Hepatic stellate cell (primary cell): ENCODE measurements at regions not wholly inside any gene's neighbourhood (a gene's known extent, or its start where the extent isn't known, plus 50 kb on each side); places are given as distances from the start of the nearest gene placed in this dataset.
A peak's percentile ranks its signal among the peaks of the same experiment; 100 is the strongest.

Experiments
- DNase-seq: peaks from one replicate; pipeline ENCODE4 v3.0.0; 2011; ENCODE audit warnings: low spot score

- no peak for DNase-seq
Measured at GRCh38 chr3:104510131-104510849, 856.4 kb upstream of the ALCAM start.

- DNase-seq, result no peak
Measured at GRCh38 chr3:104514371-104514770, 852.3 kb upstream of the ALCAM start.

- no peak for DNase-seq
Measured at GRCh38 chr3:104514776-104515175, 851.9 kb upstream of the ALCAM start.

DNA sequence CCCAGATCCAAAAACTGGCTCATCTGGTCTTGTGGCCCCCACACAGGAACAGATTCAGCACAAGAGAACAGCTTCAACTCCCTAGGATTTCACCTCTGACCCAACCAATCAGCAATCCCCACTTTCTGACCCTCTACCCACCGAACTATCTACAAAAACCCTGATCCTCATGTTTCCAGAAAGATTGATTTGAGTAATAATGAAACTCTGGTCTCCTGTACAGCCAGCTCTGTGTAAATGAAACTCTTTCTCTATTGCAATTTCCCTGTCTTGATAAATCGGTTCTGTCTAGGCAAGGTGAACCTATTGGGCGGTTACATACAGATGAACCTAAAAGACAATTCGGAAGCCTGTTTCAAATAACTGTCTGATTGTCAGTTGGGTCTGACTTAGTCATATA is 847.6 kb upstream of the ALCAM start:
- DNase-seq, result no peak

GRCh38 chr3:104519468-104520227 is 847.1 kb upstream of the ALCAM start:
- no peak for DNase-seq

DNA sequence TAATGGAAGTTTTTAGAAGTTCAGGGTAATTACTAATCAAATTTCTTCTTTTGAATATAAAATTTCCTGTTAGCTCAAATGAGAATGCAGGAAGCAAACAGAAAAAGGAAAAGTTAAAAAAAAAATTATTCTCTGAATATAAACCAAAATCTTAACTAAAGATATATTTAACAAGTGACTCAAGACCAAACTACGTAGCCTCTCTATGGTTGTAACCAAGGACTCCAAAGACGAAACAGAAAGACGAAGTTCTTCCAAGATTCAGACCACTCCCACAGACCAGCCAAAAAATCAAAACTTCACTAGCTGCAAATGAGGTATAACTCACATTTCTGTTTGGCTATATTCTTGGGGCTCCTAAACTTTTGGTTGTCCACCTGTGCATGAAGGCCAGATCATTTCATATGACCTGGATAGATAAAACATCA is 846.5 kb upstream of the ALCAM start:
- DNase-seq, result peak; percentile 18

GRCh38 chr3:104521606-104522336 is 844.9 kb upstream of the ALCAM start:
- no peak for DNase-seq

DNA sequence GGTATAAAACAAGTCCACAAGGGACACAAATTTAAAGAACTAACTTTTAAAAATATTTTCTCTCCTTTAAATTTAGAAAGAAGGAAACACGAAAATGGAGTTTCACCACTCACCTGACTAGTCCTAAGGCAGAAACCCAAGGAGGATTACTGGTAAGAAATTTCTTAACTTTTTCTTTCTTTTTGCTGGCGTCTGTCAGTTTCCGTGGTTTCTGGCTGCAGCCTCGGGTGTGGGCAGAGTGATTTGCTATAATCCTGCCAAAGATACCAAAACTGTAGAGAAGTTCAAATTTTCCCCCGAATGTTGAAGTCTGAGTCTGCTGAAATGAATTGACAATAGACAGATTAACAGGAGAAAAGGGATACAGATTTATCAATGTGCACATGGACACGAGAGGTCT is 843.6 kb upstream of the ALCAM start:
- DNase-seq, result no peak

DNA sequence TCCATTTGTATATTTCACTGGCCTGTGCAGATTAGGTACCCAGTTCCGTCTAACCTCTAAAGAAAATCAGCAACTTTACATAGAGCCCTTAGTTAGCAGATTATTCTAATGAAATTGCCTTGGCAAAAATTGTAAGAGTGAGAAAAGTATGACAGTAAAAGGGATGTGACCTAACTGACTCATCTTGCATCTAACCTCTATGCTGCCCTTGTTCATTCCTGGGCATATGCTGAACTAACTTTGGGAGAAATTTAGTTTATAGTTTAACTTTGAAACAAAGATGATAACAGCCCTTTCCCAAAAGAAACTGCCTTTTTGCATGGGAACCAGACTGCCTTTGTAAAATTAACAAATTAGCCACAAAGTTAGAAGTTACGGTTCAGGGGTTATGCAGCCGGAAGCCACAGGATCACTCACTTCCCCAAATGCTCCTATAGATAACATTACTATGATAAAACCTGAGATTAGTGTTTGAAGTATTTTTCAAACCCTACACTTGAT is 839.8 kb upstream of the ALCAM start:
- DNase-seq, result no peak

DNA sequence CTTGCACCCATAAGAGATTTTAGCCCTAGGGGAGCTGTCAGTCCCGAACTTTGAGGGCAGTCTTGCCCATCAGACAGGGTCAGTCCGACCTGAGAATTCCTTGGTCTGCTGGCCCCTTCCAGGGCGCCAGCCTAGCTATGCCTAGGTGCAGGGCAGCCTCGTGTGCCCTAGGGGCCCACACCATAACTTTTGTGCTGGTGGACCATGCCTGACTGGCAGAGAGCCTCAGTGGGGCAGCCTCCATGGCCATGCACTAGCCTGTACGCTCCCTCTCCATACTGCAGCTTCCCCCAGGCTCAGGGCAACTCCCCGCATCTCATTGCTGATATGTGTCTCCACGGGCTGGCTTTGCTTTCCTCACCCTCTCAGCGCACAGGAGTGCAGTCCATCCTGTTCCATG is 835.8 kb upstream of the ALCAM start:
- no peak for DNase-seq

DNA sequence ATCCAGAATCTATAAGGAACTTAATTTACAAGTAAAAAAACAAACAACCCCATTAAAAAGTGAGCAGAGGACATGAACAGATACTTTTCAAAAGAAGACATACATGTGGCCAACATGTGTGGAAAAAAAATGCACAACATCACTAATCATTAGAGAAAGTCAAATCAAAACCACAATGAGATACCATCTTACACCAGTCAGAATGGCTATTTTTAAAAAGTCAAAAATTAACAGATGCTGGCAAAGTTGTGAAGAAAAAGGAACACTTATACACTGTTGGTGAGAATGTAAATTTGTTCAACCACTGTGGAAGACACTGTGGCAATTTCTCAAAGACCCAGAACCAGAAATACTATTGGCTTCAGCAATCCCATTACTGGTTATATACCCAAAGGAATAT is 830.0 kb upstream of the ALCAM start:
- no peak for DNase-seq

DNA sequence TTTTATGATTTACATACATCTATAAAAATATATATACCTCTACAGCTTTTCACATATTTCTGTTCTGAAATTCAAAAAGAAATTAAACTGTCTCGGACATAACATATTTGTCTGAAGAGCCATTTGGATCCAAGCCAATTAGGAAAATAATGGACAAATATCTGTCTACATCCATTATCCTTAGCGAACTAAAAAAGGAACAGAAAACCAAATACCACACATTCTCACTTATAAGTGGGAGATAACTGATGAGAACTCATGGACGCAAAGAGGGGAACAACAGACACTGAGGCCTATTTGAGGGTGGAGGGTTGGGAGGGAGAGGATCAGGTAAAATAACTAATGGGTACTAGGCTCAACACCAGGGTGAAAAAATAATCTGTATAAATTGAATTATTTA is 829.4 kb upstream of the ALCAM start:
- no peak for DNase-seq

DNA sequence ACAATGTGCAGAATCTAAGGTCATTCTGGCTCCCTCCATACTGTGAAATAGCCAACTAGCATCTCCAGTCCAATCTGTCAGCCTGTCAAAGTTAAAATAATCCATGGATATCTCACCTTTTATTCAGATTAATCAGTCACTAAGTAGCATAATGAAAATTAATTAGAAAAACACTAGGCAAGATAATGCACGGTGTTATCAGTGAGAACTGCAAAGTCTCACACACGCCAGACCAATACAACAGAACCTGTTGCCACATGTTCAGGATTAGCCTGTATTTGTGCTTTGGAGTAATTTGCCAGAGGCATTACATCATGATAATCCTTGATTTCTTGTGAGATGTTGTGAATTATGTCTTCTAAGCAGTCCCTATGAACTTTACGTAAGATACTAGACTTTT is 820.4 kb upstream of the ALCAM start:
- no peak for DNase-seq

DNA sequence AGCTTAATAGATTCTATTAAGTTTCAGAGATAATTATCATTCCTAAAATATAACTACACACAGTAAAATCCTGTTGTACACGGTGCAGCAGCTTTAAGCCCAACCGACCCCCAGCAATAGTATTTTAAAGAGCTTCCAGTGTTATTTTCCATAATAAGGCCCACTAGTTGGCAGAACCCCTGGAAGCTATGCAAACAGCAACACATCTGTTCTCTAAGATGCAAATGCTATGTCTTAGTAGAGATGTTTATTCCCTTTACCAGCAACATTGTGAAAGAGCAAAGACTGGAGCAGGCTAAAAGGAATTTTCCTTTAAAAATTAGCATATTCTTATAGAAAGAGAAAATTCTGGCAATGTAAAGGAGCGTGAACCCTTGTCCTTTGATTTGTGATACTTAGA is 819.7 kb upstream of the ALCAM start:
- DNase-seq, result no peak

GRCh38 chr3:104548401-104548800 is 818.3 kb upstream of the ALCAM start:
- no peak for DNase-seq

- no peak for DNase-seq
Measured at GRCh38 chr3:104549099-104549714, 817.5 kb upstream of the ALCAM start.

- no peak for DNase-seq
Measured at GRCh38 chr3:104553121-104553520, 813.6 kb upstream of the ALCAM start.

DNA sequence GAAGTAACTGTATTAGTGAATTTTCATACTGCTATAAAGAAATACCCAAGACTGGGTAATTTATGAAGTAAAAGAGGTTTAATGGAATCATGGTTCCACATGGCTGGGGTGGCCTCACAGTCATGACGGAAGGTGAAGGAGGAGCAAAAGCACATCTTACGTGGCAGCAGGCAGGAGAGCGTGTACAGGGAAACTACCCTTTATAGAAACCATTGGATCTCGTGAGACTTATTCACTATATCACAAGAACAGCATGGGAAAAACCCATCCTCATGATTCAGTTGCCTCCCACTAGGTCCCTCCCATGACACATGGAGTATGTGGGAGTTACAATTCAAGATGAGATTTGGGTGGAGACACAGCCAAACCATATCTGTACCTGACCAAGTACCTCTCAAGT is 812.3 kb upstream of the ALCAM start:
- no peak for DNase-seq

DNA sequence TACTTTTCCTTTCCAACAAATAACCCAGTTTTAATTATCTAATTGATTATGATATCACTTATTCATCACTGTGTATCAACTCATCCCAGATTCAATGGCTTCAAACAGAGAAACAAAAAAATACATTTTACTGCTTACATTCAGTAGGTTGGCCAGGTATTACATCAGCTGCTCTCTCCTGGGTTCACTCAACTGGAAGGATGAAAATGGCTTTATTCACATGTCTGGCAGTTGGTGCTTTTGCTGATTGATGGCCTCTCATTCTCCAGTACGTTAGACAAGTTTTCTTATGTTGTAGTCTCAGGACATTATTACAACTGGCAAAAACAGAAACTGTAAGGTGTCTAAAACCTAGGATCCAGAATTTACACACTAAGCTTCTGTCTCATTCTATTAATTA is 811.0 kb upstream of the ALCAM start:
- no peak for DNase-seq

DNA sequence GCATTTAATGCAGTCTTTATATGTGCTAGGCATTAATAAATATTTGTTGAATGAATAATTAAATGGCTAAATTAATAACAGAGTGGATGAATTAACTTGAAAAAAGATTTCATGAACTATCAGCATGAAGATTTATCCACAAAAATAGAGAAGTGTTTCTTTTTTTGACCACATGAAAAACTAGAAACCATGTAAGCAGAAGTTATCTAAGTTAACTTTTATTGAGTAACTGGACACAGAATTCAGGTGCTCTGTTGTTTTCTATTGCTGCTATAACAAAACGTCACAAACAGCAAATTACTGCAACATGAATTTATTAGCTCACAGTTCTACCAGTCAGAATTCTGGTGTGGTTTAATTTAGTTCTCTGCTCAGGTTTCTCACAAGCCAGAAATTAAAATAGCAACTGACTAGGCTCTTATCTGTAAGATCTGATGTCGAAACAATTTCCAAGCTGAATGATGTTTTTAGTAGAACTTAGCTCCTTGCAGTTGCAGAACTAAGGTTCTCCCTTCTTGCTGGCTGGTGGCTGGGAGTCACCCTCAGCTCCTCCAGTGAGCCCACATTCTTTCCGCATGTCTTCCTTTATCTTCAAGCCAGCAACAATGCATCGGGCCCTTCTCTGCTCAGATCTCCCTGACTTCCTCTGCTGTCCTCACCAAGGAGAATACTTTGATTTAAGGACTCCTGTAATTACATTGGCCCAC is 810.2 kb upstream of the ALCAM start:
- DNase-seq, result peak; percentile 0

DNA sequence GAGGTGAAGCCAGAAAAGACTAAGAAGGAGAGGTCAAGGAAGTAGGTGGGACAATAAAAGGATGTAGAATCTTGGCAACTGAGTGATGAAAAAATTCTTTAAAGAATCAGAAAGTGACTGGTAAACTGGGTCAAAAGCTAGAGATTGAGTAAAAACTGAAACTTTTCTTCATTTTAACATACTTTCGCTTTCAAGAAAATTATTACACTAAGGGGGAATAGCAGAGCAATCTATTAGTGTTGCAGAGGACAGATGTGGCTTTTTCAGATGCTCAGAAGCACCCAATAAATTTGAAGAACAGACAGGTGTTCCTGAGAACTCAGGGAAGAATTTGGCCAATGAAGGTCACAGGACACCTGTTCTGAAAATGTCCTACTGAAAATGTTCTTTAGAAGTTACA is 805.4 kb upstream of the ALCAM start:
- DNase-seq, result no peak
